Thoracic aorta (tissue), 2 donors: ENCODE measurements at regions not wholly inside any gene's neighbourhood (a gene's known extent, or its start where the extent isn't known, plus 50 kb on each side); places are given as distances from the start of the nearest gene placed in this dataset.

Source experiments
- ATAC-seq: fragments of 150-250 bp; one replicate; pipeline ENCODE4 v1.8.0; 2017; ENCODE audit warnings: low read depth; ENCODE audit not compliant: insufficient number of reproducible peaks, low FRiP score
- DNase-seq: peaks from one replicate; pipeline ENCODE4 v3.0.0-alpha.2; 2020; ENCODE audit warnings: low spot score
- H3K27ac ChIP-seq, 2 donors: fragments of 200-600 bp; sonication (generic); 1 replicate in 1 of 2; 2 replicates in 1 of 2; pipeline ENCODE4 v1.5.1; 2016; ENCODE audit warnings: mild to moderate bottlenecking in 2 of 2, moderate library complexity in 2 of 2
- H3K27me3 ChIP-seq: fragments of 200-600 bp; sonication (generic); replicated peaks from 2 replicates; pipeline ENCODE4 v1.6.0; 2016; ENCODE audit warnings: mild to moderate bottlenecking; ENCODE audit not compliant: insufficient read depth
- H3K36me3 ChIP-seq: fragments of 200-600 bp; sonication (generic); one replicate; pipeline ENCODE4 v1.5.1; 2016
- H3K4me1 ChIP-seq, 2 donors: fragments of 200-600 bp; sonication (generic); 1 replicate in 1 of 2; 2 replicates in 1 of 2; pipeline versions ENCODE4 v1.5.1 to v1.6.0; 2016; ENCODE audit warnings: low read depth in 2 of 2, mild to moderate bottlenecking in 1 of 2; ENCODE audit not compliant: control insufficient read depth in 1 of 2
- H3K4me3 ChIP-seq: fragments of 200-600 bp; sonication (generic); 2 replicates; pipeline ENCODE4 v1.5.1; 2016; ENCODE audit warnings: mild to moderate bottlenecking
- H3K9me3 ChIP-seq: fragments of 200-600 bp; sonication (generic); 2 replicates; pipeline ENCODE4 v1.5.1; 2016
- CTCF ChIP-seq: fragments of 200-600 bp; sonication (generic); IDR thresholded peaks from one replicate; pipeline ENCODE4 v1.5.1; 2019; ENCODE audit warnings: antibody characterized with exemption

DNA sequence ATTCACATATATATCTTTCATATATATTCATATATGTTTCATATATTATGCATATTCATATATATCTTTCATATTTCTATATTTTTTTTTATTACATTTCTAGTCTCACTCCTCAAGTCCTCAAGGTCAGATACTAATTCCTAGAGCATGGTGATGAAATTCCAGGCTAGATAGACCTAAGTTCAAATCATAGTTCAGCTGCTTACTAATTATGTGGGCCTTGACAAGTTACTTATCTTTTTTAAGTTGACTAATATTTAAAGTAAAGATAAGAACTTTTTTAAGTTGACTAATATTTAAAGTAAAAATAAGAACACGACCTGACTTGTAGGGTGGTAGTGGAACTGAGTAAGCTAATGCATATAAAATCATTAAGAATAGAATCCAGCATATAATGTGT lies 495.6 kb upstream of the MAN1A1 start:
- TF ChIP-seq CTCF, result no peak
- H3K27me3 ChIP-seq, result no peaks in the 10 kb centered on the region
- H3K9me3 ChIP-seq, result peaks cover 3% of the 10 kb centered on the region
- H3K4me3 ChIP-seq, result no peak overlapping the region
- no peaks in the 10 kb centered on the region for H3K36me3 ChIP-seq
- no peak overlapping the region for H3K27ac ChIP-seq
- DNase-seq (no peak), ATAC-seq (no peak)
- no peaks in the 10 kb centered on the region for H3K4me1 ChIP-seq

GRCh38 chr6:119844387-119844786 lies 494.8 kb upstream of the MAN1A1 start:
- no peak for ATAC-seq
- H3K27ac ChIP-seq, result no peak overlapping the region

GRCh38 chr6:119842191-119842590 lies 492.6 kb upstream of the MAN1A1 start:
- peaks cover 3% of the 10 kb centered on the region for H3K9me3 ChIP-seq
- no peak overlapping the region for H3K4me3 ChIP-seq
- H3K27me3 ChIP-seq, result no peaks in the 10 kb centered on the region
- DNase-seq, result no peak
- H3K27ac ChIP-seq, result no peak overlapping the region
- no peaks in the 10 kb centered on the region for H3K36me3 ChIP-seq
- TF ChIP-seq CTCF, result no peak
- ATAC-seq, result no peak
- H3K4me1 ChIP-seq, result no peaks in the 10 kb centered on the region

More at GRCh38 chr6:119844387-119844786, 494.8 kb upstream of the MAN1A1 start:
- Histone ChIP-seq H3K4me1 (no peaks in the 10 kb centered on the region), H3K36me3 (no peaks in the 10 kb centered on the region), H3K27me3 (no peaks in the 10 kb centered on the region), H3K9me3 (peaks cover 3% of the 10 kb centered on the region), H3K4me3 (no peak overlapping the region)
- DNase-seq, result no peak
- no peak for TF ChIP-seq CTCF

DNA sequence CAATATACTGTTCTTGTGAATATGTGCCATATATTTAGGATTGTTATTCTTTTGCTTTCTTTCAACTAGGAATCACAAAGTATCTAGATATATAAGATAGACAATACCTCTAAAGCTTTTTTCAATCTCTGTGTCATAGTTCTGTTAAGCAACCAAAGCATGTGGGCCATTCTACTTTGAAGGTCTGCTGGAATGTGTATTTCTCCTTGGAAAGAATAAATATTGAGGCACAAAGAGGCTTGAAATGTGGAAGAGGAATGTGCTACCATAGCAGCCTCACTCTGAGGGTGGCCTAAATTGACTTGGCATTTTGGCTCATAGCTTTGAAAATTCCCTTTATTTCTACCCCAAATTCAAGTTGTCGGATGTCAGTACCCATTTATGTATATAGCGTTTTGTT lies 488.5 kb upstream of the MAN1A1 start:
- Histone ChIP-seq H3K4me1 (no peaks in the 10 kb centered on the region), H3K27me3 (no peaks in the 10 kb centered on the region), H3K36me3 (no peaks in the 10 kb centered on the region), H3K27ac (no peak overlapping the region), H3K9me3 (peaks cover 3% of the 10 kb centered on the region), H3K4me3 (no peak overlapping the region)
- no peak for TF ChIP-seq CTCF
- no peak for ATAC-seq
- no peak for DNase-seq

DNA sequence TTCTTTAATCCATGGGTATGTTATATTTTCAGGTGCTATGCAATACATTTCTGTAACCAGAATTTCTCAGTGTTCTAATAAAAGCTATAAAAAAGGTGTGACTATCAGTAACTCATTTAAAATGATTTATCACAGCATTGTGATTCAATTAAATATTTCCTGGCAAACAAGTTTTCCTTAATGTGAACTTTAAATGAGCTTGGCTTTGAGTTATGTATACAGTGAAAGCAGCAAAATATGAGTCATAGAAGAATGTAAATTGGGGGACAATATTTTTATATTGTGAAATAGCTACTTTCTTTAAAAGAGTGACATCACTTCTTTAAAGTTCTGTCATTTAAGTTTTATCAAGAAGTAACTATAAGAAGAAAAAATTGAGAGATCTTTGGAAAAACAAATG lies 484.9 kb upstream of the MAN1A1 start:
- no peaks in the 10 kb centered on the region for H3K36me3 ChIP-seq
- H3K9me3 ChIP-seq, result no peaks in the 10 kb centered on the region
- no peak for DNase-seq
- no peak overlapping the region for H3K27ac ChIP-seq
- H3K4me3 ChIP-seq, result no peak overlapping the region
- no peaks in the 10 kb centered on the region for H3K4me1 ChIP-seq
- ATAC-seq, result no peak
- no peaks in the 10 kb centered on the region for H3K27me3 ChIP-seq
- no peak for TF ChIP-seq CTCF
